HepG2 (cell line): ENCODE measurements at regions not wholly inside any gene's neighbourhood (a gene's known extent, or its start where the extent isn't known, plus 50 kb on each side); places are given as distances from the start of the nearest gene placed in this dataset.
"Not testable (repeated sequence)": the region's sequence is repeated elsewhere in the genome, so short reads cannot be mapped to it uniquely, and the experiment has no call there.

Experiments
- ATAC-seq: fragments of 200-7000 bp; cut with Tn5 transposase; 3 replicates; pipeline ENCODE4 v1.9.1; 2020; ENCODE audit warnings: mild to moderate bottlenecking, moderate library complexity
- BruUV-seq: library from RNA; stranded (reverse); fragments of 400-500 nt; replicated peaks from 2 replicates; lab custom pipeline; 2021; lab: Mats Ljungman, UMichigan
- CTCF ChIA-PET: fragments of 300-600 bp; formaldehyde crosslinking; extraction: SDS; loops from one replicate; lab custom pipeline; 2021; ENCODE audit warnings: low total read pairs, inconsistent platforms, low intra/inter-chr PET ratio; lab: Yijun Ruan, JAX
- POLR2A ChIA-PET: fragments of 350-600 bp; sonication (Branson Sonifier 250); formaldehyde crosslinking; loops from one replicate; lab custom pipeline; 2020; ENCODE audit warnings: antibody characterized with exemption, inconsistent platforms; lab: Yijun Ruan, JAX
- DNase-seq: peaks from one replicate; pipeline ENCODE4 v3.0.0-alpha.2; 2015; ENCODE audit warnings: low spot score
- FAIRE-seq: peaks from 3 replicates; lab custom pipeline; 2011; peaks lifted over from hg19 to GRCh38; lab: Jason Lieb, UNC
- H2AFZ ChIP-seq: one replicate; pipeline ENCODE4 v1.6.1; 2011; ENCODE audit warnings: low read length, inconsistent platforms
- H3K27ac ChIP-seq: fragments of 300-600 bp; 3 replicates; pipeline ENCODE4 v1.8.0; 2011; ENCODE audit warnings: mixed run types, mild to moderate bottlenecking, mixed read lengths, low read length, inconsistent platforms; ENCODE audit not compliant: insufficient read depth; ENCODE audit errors: extremely low read length
- H3K27me3 ChIP-seq, 2 experiments: fragments of 200-600 bp in 1 of 2; 2 replicates in 1 of 2; 3 replicates in 1 of 2; pipeline versions ENCODE4 v1.6.0 to v1.8.0; 2011; ENCODE audit warnings: low read length in 2 of 2, mild to moderate bottlenecking in 2 of 2, moderate library complexity in 2 of 2, inconsistent platforms in 1 of 2; ENCODE audit not compliant: insufficient read depth in 2 of 2, control insufficient read depth in 1 of 2
- H3K36me3 ChIP-seq, 2 experiments: fragments of 200-600 bp in 1 of 2; replicated peaks in 1 of 2; 2 replicates in 1 of 2; 3 replicates in 1 of 2; pipeline versions ENCODE4 v1.5.1 to v1.8.0; 2011; ENCODE audit warnings: low read length in 2 of 2, inconsistent platforms in 1 of 2; ENCODE audit not compliant: insufficient read depth in 2 of 2, control insufficient read depth in 1 of 2
- H3K4me1 ChIP-seq: 2 replicates; pipeline ENCODE4 v1.5.1; 2012; ENCODE audit warnings: low read length, inconsistent platforms; ENCODE audit not compliant: insufficient read depth
- H3K4me2 ChIP-seq: 2 replicates; pipeline ENCODE4 v1.6.0; 2011; ENCODE audit warnings: low read depth, low read length, inconsistent platforms
- H3K4me3 ChIP-seq, 3 experiments: fragments of 200-600 bp in 1 of 3; sonication (generic), shearing (Covaris generic) in 1 of 3; replicated peaks in 1 of 3; 2 replicates each; pipeline ENCODE4 v1.5.1; 2011 to 2016; ENCODE audit warnings: low read length in 3 of 3, inconsistent platforms in 2 of 3, low read depth in 2 of 3, mild to moderate bottlenecking in 2 of 3, control low read depth in 1 of 3, mixed read lengths in 1 of 3; ENCODE audit not compliant: insufficient read depth in 1 of 3
- H3K79me2 ChIP-seq: one replicate; pipeline ENCODE4 v1.6.1; 2011; ENCODE audit warnings: low read length, inconsistent platforms; ENCODE audit not compliant: insufficient read depth
- H3K9ac ChIP-seq: 2 replicates; pipeline ENCODE4 v1.6.0; 2011; ENCODE audit warnings: mild to moderate bottlenecking, low read depth, low read length, inconsistent platforms; ENCODE audit not compliant: insufficient read depth
- H3K9me3 ChIP-seq: 2 replicates; pipeline ENCODE4 v1.5.1; 2012; ENCODE audit warnings: mild to moderate bottlenecking, low read length
- H4K20me1 ChIP-seq: 2 replicates; pipeline ENCODE4 v1.6.0; 2011; ENCODE audit warnings: inconsistent platforms, mild to moderate bottlenecking, low read length, moderate library complexity; ENCODE audit not compliant: insufficient read depth
- BHLHE40 ChIP-seq: IDR thresholded peaks from 2 replicates; pipeline ENCODE4 v1.6.1; 2011; ENCODE audit warnings: low read length, improper control_type of control experiment
- ZNF329 ChIP-seq: sonication (generic); formaldehyde crosslinking; IDR thresholded peaks from 2 replicates; pipeline ENCODE4 v1.9.0; 2021; ENCODE audit warnings: low read depth, mild to moderate bottlenecking, missing genetic modification reagents
- WGBS: methylation state at CpG from one replicate; pipeline ENCODE4 v1.1.6; 2017; ENCODE audit warnings: low lambda C conversion rate; 5-methylcytosine and 5-hydroxymethylcytosine counted together
- in situ Hi-C: cut with HindIII; loops from 2 replicates; pipeline ENCODE4 v1.10.0; 2017; ENCODE audit warnings: low pct_unique_long_range_greater_than_20kb; ENCODE audit not compliant: extremely low pct_ligation_motif_present
- intact Hi-C: fragments of 100-400 bp; cut with micrococcal nuclease; formaldehyde crosslinking; loops from one replicate; pipeline ENCODE4 v1.10.0; 2022; ENCODE audit not compliant: unreplicated experiment
- TF ChIP-seq, protein P1 (sequence below): sonication (generic); formaldehyde crosslinking; IDR thresholded peaks from 2 replicates; pipeline ENCODE4 v1.4.0; 2020; ENCODE audit warnings: low read depth, missing genetic modification reagents

DNA sequence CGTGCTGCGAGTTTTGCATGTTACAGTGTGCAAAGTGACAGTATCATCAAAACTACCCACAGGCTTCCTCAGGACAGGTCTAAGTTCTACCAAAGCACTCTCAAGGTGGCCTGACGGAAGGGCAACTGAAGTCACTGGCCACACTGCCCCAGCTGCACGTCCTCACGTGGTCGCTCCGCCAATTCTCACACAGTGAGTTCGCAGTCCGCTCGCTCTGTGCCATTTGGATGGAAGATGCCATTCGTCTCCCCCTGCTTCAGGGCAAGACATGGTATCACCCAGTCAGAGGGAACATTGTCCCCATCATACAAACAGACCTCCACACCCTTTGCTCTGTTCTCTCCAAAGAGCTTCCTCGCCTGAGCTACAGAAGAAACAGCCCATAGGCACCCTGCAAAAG, 109.6 kb upstream of the COBL start:
- FAIRE-seq, result no peak
- Histone ChIP-seq H3K27ac (no peak overlapping the region), H4K20me1 (no peaks in the 10 kb centered on the region), H3K4me3 (no peak overlapping the region), H3K9me3 (no peaks in the 10 kb centered on the region), H2AFZ (no peak overlapping the region), H3K9ac (no peak overlapping the region), H3K36me3 (no peaks in the 10 kb centered on the region), H3K4me1 (no peaks in the 10 kb centered on the region), H3K27me3 (no peaks in the 10 kb centered on the region), H3K4me2 (peak overlapping the region; percentile 18; the same call in 1 of the 2 replicates), H3K79me2 (no peaks in the 10 kb centered on the region)
- BruUV-seq, result no TSS peak
- TF ChIP-seq BHLHE40 (peak; percentile 25; the same call in 1 of the 2 replicates), ZNF329 (no peak)
- TF ChIP-seq, protein P1, sequence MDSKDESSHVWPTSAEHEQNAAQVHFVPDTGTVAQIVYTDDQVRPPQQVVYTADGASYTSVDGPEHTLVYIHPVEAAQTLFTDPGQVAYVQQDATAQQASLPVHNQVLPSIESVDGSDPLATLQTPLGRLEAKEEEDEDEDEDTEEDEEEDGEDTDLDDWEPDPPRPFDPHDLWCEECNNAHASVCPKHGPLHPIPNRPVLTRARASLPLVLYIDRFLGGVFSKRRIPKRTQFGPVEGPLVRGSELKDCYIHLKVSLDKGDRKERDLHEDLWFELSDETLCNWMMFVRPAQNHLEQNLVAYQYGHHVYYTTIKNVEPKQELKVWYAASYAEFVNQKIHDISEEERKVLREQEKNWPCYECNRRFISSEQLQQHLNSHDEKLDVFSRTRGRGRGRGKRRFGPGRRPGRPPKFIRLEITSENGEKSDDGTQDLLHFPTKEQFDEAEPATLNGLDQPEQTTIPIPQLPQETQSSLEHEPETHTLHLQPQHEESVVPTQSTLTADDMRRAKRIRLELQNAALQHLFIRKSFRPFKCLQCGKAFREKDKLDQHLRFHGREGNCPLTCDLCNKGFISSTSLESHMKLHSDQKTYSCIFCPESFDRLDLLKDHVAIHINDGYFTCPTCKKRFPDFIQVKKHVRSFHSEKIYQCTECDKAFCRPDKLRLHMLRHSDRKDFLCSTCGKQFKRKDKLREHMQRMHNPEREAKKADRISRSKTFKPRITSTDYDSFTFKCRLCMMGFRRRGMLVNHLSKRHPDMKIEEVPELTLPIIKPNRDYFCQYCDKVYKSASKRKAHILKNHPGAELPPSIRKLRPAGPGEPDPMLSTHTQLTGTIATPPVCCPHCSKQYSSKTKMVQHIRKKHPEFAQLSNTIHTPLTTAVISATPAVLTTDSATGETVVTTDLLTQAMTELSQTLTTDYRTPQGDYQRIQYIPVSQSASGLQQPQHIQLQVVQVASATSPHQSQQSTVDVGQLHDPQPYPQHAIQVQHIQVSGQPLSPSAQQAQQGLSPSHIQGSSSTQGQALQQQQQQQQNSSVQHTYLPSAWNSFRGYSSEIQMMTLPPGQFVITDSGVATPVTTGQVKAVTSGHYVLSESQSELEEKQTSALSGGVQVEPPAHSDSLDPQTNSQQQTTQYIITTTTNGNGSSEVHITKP (CRISPR knock-in tag), result peak; percentile 85
- POLR2A ChIA-PET, result no interaction called here
- ATAC-seq, result peak; percentile 39; the same call in 2 of the 3 replicates
- DNase-seq, result no peak
- WGBS, result 35% methylated on average over 12 of the region's 12 CpGs
- CTCF ChIA-PET, result no interaction called here
- in situ Hi-C loops (loop anchor here (25.0 kb wide), 1 partner anchor 1486 kb away; no protein-coding TSS in a partner anchor), intact Hi-C loops (no loop called here)

DNA sequence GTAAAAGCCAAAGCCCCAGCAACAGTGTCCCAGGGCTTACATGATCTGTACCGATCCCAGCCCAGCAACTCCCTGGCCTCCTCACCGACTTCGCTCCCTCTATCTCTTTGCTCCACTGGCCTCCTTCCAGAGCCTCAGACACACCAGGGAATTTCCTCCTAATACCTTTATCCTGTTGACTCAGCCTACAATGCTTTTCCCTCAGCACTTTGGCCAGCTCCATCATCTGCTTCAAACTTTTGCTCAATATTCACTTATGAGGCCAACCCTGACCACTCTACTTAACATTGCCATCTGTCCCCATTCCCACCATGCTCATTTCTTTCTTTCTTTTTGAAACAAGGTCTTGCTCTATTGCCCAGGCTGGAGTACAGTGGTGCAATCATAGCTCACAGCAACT, 93.3 kb upstream of the COBL start:
- DNase-seq, FAIRE-seq, H3K36me3 ChIP-seq, in situ Hi-C loops, H3K4me1 ChIP-seq, BruUV-seq, H4K20me1 ChIP-seq, H3K27ac ChIP-seq, ATAC-seq, POLR2A ChIA-PET, H3K4me2 ChIP-seq, H3K27me3 ChIP-seq, intact Hi-C loops, CTCF ChIA-PET, H3K4me3 ChIP-seq, H3K9ac ChIP-seq, H2AFZ ChIP-seq, H3K9me3 ChIP-seq, H3K79me2 ChIP-seq: not testable (repeated sequence)
- WGBS, result no CpG with 5 or more reads among the region's 3 CpGs
